ENCODE measurements at regions not wholly inside any gene's neighbourhood (a gene's known extent, or its start where the extent isn't known, plus 50 kb on each side); places are given as distances from the start of the nearest gene placed in this dataset.

DNA sequence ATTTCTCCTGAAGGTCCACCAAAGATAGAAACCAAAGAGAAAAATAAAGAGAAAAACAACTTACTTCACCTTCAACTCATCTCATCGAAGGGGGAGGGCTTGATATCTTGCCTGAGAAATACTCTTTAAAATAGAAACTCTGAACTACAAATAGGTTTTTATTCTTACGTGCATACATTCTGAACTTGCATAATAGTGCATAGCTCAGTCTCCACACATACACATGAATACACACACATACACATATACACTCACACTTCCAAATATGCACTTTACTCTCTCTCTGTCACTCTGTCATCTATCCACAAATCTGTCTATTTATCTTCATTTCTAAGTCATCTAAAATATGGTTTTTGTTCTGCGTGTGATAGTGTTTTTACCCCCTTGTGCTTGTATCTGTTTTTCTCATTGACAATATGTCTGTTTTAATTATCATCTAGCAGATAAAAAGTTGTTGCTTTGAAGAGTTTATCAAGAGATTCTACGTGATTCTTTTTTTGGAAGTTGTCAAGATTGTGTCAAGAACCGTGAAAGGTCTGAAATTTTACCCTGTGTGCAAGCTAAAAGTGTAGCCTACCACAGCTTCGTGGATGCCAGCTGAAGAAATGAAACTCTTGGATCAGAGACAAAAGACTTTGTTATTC is 468.8 kb downstream of the EPM2A start:
- in situ Hi-C loops (cut with HindIII; ENCODE audit: extremely low pct_ligation_motif_present, low pct_unique_long_range_greater_than_20kb), result no loop called here
- no peaks in the 10 kb centered on the region for H4K20me1 ChIP-seq (ENCODE audit: insufficient read depth, low read length)
- H3K4me3 ChIP-seq (replicated peaks in 1 of 3; ENCODE audit: insufficient read depth in 1 of 3, low read depth in 2 of 3, low read length in 3 of 3), result peak overlapping the region; percentile 13 to 49 (median 43); a peak in 5 of 6 replicates
- FAIRE-seq (no peak), ATAC-seq (peak; percentile 50), DNase-seq (ENCODE audit: low spot score) (peak; percentile 79)
- peak overlapping the region; percentile 78 for H3K4me2 ChIP-seq (ENCODE audit: low read depth, low read length)
- WGBS (ENCODE audit: low lambda C conversion rate), result 3% methylated on average over 6 of the region's 6 CpGs
- H3K9ac ChIP-seq (ENCODE audit: insufficient read depth, low read depth, low read length), result peak overlapping the region; percentile 59
- CTCF ChIA-PET (ENCODE audit: low intra/inter-chr PET ratio, low total read pairs), result no interaction called here
- no peaks in the 10 kb centered on the region for H3K79me2 ChIP-seq (ENCODE audit: insufficient read depth, low read length)
- H2AFZ ChIP-seq (ENCODE audit: low read length), result no peak overlapping the region
- POLR2A ChIA-PET, result interaction anchor here (1.0 to 1.7 kb wide), 4 partner anchors 9 to 470 kb away, joined by 3 to 5 read pairs (median 4); no protein-coding TSS in a partner anchor
- no peaks in the 10 kb centered on the region for H3K27me3 ChIP-seq (ENCODE audit: control insufficient read depth in 1 of 2, insufficient read depth in 2 of 2, low read length in 2 of 2)
- no peaks in the 10 kb centered on the region for H3K9me3 ChIP-seq (ENCODE audit: low read length)
- peaks cover 65% of the 10 kb centered on the region for H3K4me1 ChIP-seq (ENCODE audit: insufficient read depth, low read length)
- no peaks in the 10 kb centered on the region for H3K36me3 ChIP-seq (replicated peaks in 1 of 2; ENCODE audit: control insufficient read depth in 1 of 2, insufficient read depth in 2 of 2, low read length in 2 of 2)
- H3K27ac ChIP-seq (ENCODE audit: extremely low read length, insufficient read depth, low read length), result peak overlapping the region; percentile 93
- BruUV-seq (replicated peaks), result no TSS peak
- intact Hi-C loops (cut with micrococcal nuclease; ENCODE audit: unreplicated experiment), result loop anchor here (1.0 to 10.0 kb wide), 4 partner anchors 12 to 614 kb away; partner anchors contain the start of gene EPM2A
- TF ChIP-seq PPARG (CRISPR knock-in tag; conservative IDR thresholded peaks at IDR 0.05) (peak; percentile 19; the same call in 1 of the 2 replicates), TAF15 (IDR thresholded peaks at IDR 0.05; ENCODE audit: low read depth, low read length, poor library complexity, severe bottlenecking) (no peak), ZNF326 (CRISPR knock-in tag; IDR thresholded peaks at IDR 0.05; ENCODE audit: borderline replicate concordance) (no peak), ZBTB1 (CRISPR knock-in tag; IDR thresholded peaks at IDR 0.05; ENCODE audit: borderline replicate concordance) (no peak), SMC3 (IDR thresholded peaks at IDR 0.05; ENCODE audit: low read length) (peak; percentile 7; the same call in 1 of the 2 replicates), SMAD3 (CRISPR knock-in tag; IDR thresholded peaks at IDR 0.05) (no peak), FLYWCH1 (CRISPR knock-in tag; IDR thresholded peaks at IDR 0.05) (no peak), ATF7-NPFF (CRISPR knock-in tag; IDR thresholded peaks at IDR 0.05; ENCODE audit: low read depth) (no peak), NPAS2 (CRISPR knock-in tag; IDR thresholded peaks at IDR 0.05; ENCODE audit: borderline replicate concordance) (no peak), CCDC6 (CRISPR knock-in tag; IDR thresholded peaks at IDR 0.05) (no peak), CC2D1A (CRISPR knock-in tag; IDR thresholded peaks at IDR 0.05) (no peak), FIP1L1 (IDR thresholded peaks at IDR 0.05; ENCODE audit: borderline replicate concordance, insufficient read depth, low read depth, low read length) (no peak), FOXK1 (CRISPR knock-in tag; IDR thresholded peaks at IDR 0.05; ENCODE audit: borderline replicate concordance, low read depth) (peak; percentile 29; the same call in 1 of the 2 replicates), EP300 (IDR thresholded peaks at IDR 0.05; ENCODE audit: low read depth in 2 of 2, low read length in 2 of 2) (peak in 1 of 2 experiments; percentile 78; a peak in 2 of 4 replicates), EP300 (CRISPR knock-in tag; IDR thresholded peaks at IDR 0.05; ENCODE audit: borderline replicate concordance) (no peak), CEBPG (CRISPR knock-in tag; IDR thresholded peaks at IDR 0.05) (peak; percentile 81), ZNF496 (CRISPR knock-in tag; IDR thresholded peaks at IDR 0.05; ENCODE audit: insufficient replicate concordance) (no peak), MXD3 (CRISPR knock-in tag; IDR thresholded peaks at IDR 0.05) (no peak)
- TF ChIP-seq, protein P1, sequence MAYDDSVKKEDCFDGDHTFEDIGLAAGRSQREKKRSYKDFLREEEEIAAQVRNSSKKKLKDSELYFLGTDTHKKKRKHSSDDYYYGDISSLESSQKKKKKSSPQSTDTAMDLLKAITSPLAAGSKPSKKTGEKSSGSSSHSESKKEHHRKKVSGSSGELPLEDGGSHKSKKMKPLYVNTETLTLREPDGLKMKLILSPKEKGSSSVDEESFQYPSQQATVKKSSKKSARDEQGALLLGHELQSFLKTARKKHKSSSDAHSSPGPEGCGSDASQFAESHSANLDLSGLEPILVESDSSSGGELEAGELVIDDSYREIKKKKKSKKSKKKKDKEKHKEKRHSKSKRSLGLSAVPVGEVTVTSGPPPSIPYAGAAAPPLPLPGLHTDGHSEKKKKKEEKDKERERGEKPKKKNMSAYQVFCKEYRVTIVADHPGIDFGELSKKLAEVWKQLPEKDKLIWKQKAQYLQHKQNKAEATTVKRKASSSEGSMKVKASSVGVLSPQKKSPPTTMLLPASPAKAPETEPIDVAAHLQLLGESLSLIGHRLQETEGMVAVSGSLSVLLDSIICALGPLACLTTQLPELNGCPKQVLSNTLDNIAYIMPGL (CRISPR knock-in tag; IDR thresholded peaks at IDR 0.05; ENCODE audit: borderline replicate concordance in 1 of 2, low read depth in 1 of 2), result no peak
- TF ChIP-seq, protein P2, sequence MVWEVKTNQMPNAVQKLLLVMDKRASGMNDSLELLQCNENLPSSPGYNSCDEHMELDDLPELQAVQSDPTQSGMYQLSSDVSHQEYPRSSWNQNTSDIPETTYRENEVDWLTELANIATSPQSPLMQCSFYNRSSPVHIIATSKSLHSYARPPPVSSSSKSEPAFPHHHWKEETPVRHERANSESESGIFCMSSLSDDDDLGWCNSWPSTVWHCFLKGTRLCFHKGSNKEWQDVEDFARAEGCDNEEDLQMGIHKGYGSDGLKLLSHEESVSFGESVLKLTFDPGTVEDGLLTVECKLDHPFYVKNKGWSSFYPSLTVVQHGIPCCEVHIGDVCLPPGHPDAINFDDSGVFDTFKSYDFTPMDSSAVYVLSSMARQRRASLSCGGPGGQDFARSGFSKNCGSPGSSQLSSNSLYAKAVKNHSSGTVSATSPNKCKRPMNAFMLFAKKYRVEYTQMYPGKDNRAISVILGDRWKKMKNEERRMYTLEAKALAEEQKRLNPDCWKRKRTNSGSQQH (CRISPR knock-in tag; IDR thresholded peaks at IDR 0.05; ENCODE audit: low read depth), result no peak

Measured in HepG2 (cell line).